ENCODE measurements at regions not wholly inside any gene's neighbourhood (a gene's known extent, or its start where the extent isn't known, plus 50 kb on each side); places are given as distances from the start of the nearest gene placed in this dataset.
"Not testable (repeated sequence)": the region's sequence is repeated elsewhere in the genome, so short reads cannot be mapped to it uniquely, and the experiment has no call there.

- no peak for DNase-seq
Observed at GRCh38 chr2:194610297-194610696, 1046.7 kb upstream of the SLC39A10 start.

- no peak for DNase-seq
Observed at GRCh38 chr2:194603429-194603828, 1053.6 kb upstream of the SLC39A10 start.

- no peak for DNase-seq
Observed at GRCh38 chr2:194602750-194603149, 1054.3 kb upstream of the SLC39A10 start.

- DNase-seq: no peak
Observed at GRCh38 chr2:194591192-194591591, 1065.8 kb upstream of the SLC39A10 start.

- DNase-seq: no peak
Observed at GRCh38 chr2:194587739-194588270, 1069.2 kb upstream of the SLC39A10 start.

- no peak for DNase-seq
Observed at GRCh38 chr2:194567661-194568017, 1089.4 kb upstream of the SLC39A10 start.

- no peak for DNase-seq
Observed at GRCh38 chr2:194566907-194567660, 1089.9 kb upstream of the SLC39A10 start.

GRCh38 chr2:194564422-194564821 is 1092.6 kb upstream of the SLC39A10 start:
- no peak for DNase-seq

- DNase-seq: no peak
Observed at GRCh38 chr2:194562329-194562728, 1094.7 kb upstream of the SLC39A10 start.

- DNase-seq: no peak
Observed at GRCh38 chr2:194559964-194560363, 1097.1 kb upstream of the SLC39A10 start.

- DNase-seq: no peak
Observed at GRCh38 chr2:194559523-194559922, 1097.5 kb upstream of the SLC39A10 start.

GRCh38 chr2:194557993-194558392 is 1099.0 kb upstream of the SLC39A10 start:
- no peak for DNase-seq

- no peak for DNase-seq
Observed at GRCh38 chr2:194556629-194557028, 1100.4 kb upstream of the SLC39A10 start.

GRCh38 chr2:194553980-194554379 is 1103.0 kb upstream of the SLC39A10 start:
- no peak for DNase-seq

GRCh38 chr2:194550702-194551101 is 1106.3 kb upstream of the SLC39A10 start:
- DNase-seq: no peak

- DNase-seq: no peak
Observed at GRCh38 chr2:194549387-194549786, 1107.6 kb upstream of the SLC39A10 start.

- peak in 1 of 2 experiments; percentile 38 for DNase-seq
Observed at GRCh38 chr2:194545978-194546377, 1111.0 kb upstream of the SLC39A10 start.

GRCh38 chr2:194539425-194539824 is 1117.6 kb upstream of the SLC39A10 start:
- DNase-seq: no peak

- peak in 1 of 2 experiments; percentile 3 for DNase-seq
Observed at GRCh38 chr2:194526121-194526520, 1130.9 kb upstream of the SLC39A10 start.

GRCh38 chr2:194514281-194514680 is 1142.7 kb upstream of the SLC39A10 start:
- no peak for DNase-seq

- not testable (repeated sequence) for DNase-seq
Observed at GRCh38 chr2:194511070-194511469, 1146.0 kb upstream of the SLC39A10 start.

- DNase-seq: not testable (repeated sequence)
Observed at GRCh38 chr2:194504876-194505275, 1152.2 kb upstream of the SLC39A10 start.

- no peak for DNase-seq
Observed at GRCh38 chr2:194495046-194495445, 1162.0 kb upstream of the SLC39A10 start.

- DNase-seq: peak in 1 of 2 experiments; percentile 46
Observed at GRCh38 chr2:194494401-194494800, 1162.6 kb upstream of the SLC39A10 start.
